Mucosa of descending colon (tissue), 3 donors: ENCODE measurements at regions not wholly inside any gene's neighbourhood (a gene's known extent, or its start where the extent isn't known, plus 50 kb on each side); places are given as distances from the start of the nearest gene placed in this dataset.
A peak's percentile ranks its signal among the peaks of the same experiment; 100 is the strongest.

Experiments used
- ATAC-seq: fragments of 200-7000 bp; cut with Tn5 transposase; one replicate; pipeline ENCODE4 v1.9.1; 2020; ENCODE audit warnings: mild to moderate bottlenecking, moderate library complexity
- DNase-seq, 3 donors: peaks; one replicate each; pipeline ENCODE4 v3.0.0-alpha.2; 2020
- H3K36me3 ChIP-seq: fragments of 200-600 bp; one replicate; pipeline ENCODE4 v1.8.0; 2021; ENCODE audit warnings: low read depth, mild to moderate bottlenecking
- H3K4me1 ChIP-seq: fragments of 200-600 bp; one replicate; pipeline ENCODE4 v1.8.0; 2021; ENCODE audit warnings: low read depth, mild to moderate bottlenecking
- H3K4me3 ChIP-seq: fragments of 200-600 bp; one replicate; pipeline ENCODE4 v1.8.0; 2021; ENCODE audit warnings: mild to moderate bottlenecking
- H3K9me3 ChIP-seq: fragments of 200-600 bp; one replicate; pipeline ENCODE4 v1.8.0; 2021; ENCODE audit warnings: mild to moderate bottlenecking
- CTCF ChIP-seq: fragments of 200-600 bp; IDR thresholded peaks from one replicate; pipeline ENCODE4 v1.8.0; 2022; ENCODE audit warnings: antibody characterized with exemption, mild to moderate bottlenecking
- intact Hi-C, 2 donors: fragments of 100-400 bp; cut with DNase I in 1 of 2; cut with micrococcal nuclease in 1 of 2; formaldehyde crosslinking; loops; one replicate each; pipeline versions ENCODE4 v1.11.0 to v1.11.1; 2022; cut with DNase I, micrococcal nuclease
- donor health status: DM: no; HTN: no; CAD: no; lungs with moderate emphysema.
- donor health status: DM: no; HTN: no; CAD: no.
- donor health status: DM: no; HTN: yes; CAD: no.

- Histone ChIP-seq H3K4me1 (no peaks in the 10 kb centered on the region), H3K36me3 (no peaks in the 10 kb centered on the region), H3K4me3 (no peak overlapping the region), H3K9me3 (no peaks in the 10 kb centered on the region)
- TF ChIP-seq CTCF, result no peak
- no peak for ATAC-seq
- intact Hi-C loops, result no loop called here
- DNase-seq, result no peak
Observed at GRCh38 chr2:224222974-224223373, 178.9 kb downstream of the FAM124B start.

GRCh38 chr2:224222291-224222690 is 179.6 kb downstream of the FAM124B start:
- no peaks in the 10 kb centered on the region for H3K4me1 ChIP-seq
- no peak overlapping the region for H3K4me3 ChIP-seq
- H3K36me3 ChIP-seq, result no peaks in the 10 kb centered on the region
- ATAC-seq (no peak), DNase-seq (no peak)
- intact Hi-C loops, result no loop called here
- TF ChIP-seq CTCF, result no peak
- no peaks in the 10 kb centered on the region for H3K9me3 ChIP-seq

GRCh38 chr2:224221455-224221913 is 180.4 kb downstream of the FAM124B start:
- ATAC-seq, result peak; percentile 11
- no peak for DNase-seq
- Histone ChIP-seq H3K4me1 (no peaks in the 10 kb centered on the region), H3K36me3 (no peaks in the 10 kb centered on the region), H3K9me3 (no peaks in the 10 kb centered on the region), H3K4me3 (no peak overlapping the region)
- intact Hi-C loops, result no loop called here
- no peak for TF ChIP-seq CTCF

DNA sequence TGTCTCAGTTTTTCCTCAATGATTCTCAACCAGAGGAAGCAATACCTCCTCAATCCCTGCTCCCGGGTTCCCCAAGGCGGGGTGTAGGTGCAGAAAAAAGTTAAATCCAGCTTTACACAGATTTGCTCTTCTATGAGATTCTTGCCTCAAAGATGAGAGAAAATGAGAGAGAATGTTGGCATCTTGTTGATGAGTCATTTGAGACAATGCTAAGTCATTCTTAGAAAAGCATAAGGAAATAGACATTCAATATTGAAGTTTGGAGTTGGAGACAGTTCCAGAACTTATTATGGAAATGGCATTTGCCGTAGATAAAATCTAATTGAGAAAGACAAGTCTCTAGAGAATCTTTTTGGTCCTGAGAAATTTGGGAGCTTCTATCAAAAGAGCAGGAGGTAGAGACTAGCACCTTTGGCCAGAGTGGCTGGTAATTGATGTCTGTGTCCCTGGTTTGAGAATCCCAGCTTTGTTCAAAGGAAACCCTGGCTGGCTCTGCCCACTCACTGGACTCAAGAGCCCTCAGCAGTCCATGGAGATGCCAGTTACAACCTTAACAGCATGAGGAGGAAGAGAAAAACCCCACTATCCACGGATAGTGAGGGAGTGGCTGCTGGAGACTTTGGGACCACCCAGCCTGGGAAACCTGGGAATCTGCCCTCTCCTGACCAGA is 181.2 kb downstream of the FAM124B start:
- TF ChIP-seq CTCF, result no peak
- H3K9me3 ChIP-seq, result no peaks in the 10 kb centered on the region
- DNase-seq (no peak), ATAC-seq (peak; percentile 25)
- no peaks in the 10 kb centered on the region for H3K4me1 ChIP-seq
- H3K4me3 ChIP-seq, result no peak overlapping the region
- intact Hi-C loops, result no loop called here
- no peaks in the 10 kb centered on the region for H3K36me3 ChIP-seq

- ATAC-seq (no peak), DNase-seq (no peak)
- no peak for TF ChIP-seq CTCF
- H3K36me3 ChIP-seq, result no peaks in the 10 kb centered on the region
- no peak overlapping the region for H3K4me3 ChIP-seq
- no peaks in the 10 kb centered on the region for H3K9me3 ChIP-seq
- intact Hi-C loops, result no loop called here
- H3K4me1 ChIP-seq, result no peaks in the 10 kb centered on the region
Observed at GRCh38 chr2:224219781-224220180, 180.7 kb upstream of the SERPINE2 start.

- no peaks in the 10 kb centered on the region for H3K4me1 ChIP-seq
- intact Hi-C loops, result no loop called here
- no peak overlapping the region for H3K4me3 ChIP-seq
- no peak for DNase-seq
- no peaks in the 10 kb centered on the region for H3K9me3 ChIP-seq
- no peak for TF ChIP-seq CTCF
- no peaks in the 10 kb centered on the region for H3K36me3 ChIP-seq
- ATAC-seq, result no peak
Observed at GRCh38 chr2:224217962-224218347, 178.9 kb upstream of the SERPINE2 start.
